UCSD-AML1 (cell line): ENCODE measurements at regions not wholly inside any gene's neighbourhood (a gene's known extent, or its start where the extent isn't known, plus 50 kb on each side); places are given as distances from the start of the nearest gene placed in this dataset.
"Not testable (repeated sequence)": the region's sequence is repeated elsewhere in the genome, so short reads cannot be mapped to it uniquely, and the experiment has no call there.

Experiments
- DNase-seq: peaks from one replicate; lab custom pipeline; 2025; ENCODE audit not compliant: unreplicated experiment; lab: John Stamatoyannopoulos, UW

DNA sequence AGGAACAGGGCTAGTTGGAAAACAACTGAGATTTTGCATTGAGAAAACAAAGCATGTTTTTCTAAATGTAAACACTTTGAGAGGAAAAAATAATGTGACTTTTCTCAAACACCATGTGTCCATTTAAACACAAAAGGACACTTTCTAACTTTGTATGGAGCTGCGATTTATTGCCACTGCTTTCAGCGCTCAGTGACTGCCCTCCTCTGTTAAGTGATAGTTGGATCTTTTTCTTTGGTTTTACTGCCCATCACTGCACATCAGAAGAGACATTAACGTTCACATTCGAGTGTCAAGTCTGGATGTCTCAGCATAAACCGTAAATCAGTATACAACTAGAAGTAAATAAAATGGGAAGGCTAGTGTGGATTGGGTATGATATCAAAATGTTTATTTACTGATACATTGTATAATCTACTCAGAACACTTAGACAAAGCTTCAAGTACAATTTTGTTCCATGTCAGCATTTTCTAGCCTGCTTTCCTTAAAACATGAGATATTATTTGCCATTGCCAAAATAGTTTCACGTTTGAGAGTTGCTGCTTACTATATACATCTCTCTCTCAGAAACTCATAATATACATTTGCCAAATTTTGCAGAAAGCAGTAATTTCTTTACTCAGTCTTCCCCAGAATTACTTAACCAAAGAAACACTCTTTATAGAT is 237.6 kb downstream of the IKZF2 start:
- DNase-seq = no peak

DNA sequence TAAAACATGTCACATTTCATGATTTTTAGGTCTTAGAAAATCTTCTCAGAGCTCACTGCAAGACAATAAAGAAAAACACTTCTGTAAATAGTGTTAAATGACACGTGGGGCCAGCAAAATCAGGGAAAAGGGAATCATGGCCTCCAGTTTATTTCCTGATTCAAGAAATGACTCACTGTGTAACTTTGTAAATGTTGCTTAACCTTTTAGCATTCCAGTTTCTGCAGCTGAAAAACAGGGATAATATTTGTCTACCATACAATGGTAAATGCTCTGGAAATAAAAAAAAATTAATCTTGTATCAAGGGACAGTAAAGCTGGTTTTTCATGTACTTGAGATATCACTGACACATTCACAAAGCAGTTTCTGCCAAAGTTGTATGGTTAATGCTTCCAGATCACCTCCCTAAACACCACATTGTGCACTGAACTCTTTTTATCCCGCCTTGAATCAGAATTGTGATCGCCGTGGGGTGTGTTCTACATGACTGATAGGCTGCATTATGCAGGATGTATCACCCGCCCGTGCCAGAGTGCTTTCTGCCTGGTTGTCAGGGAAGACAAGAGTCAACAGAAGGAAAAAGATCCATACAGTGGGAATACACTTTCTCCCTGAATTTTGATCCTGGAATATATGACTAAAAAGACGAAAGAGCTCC is 238.8 kb downstream of the IKZF2 start:
- DNase-seq = no peak

DNA sequence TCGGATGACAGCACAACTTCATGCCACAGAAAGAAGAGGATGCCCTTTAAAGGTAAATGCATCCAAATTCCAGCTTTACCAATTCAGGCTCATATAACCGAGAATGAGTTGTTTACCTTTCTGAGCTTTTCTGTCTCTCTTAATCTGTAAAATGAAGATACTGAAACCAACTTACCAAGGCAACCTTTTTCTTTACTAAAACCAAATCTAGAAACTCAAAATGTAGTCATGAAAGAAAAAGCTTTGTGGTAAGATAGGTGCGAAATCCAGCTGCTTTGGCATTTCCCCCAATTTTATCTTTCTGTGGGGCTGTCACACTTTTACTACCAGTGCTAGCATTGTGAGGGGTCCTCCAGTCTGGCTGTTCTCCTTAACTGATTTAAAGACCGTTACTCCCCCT is 240.4 kb downstream of the IKZF2 start:
- DNase-seq = no peak

DNA sequence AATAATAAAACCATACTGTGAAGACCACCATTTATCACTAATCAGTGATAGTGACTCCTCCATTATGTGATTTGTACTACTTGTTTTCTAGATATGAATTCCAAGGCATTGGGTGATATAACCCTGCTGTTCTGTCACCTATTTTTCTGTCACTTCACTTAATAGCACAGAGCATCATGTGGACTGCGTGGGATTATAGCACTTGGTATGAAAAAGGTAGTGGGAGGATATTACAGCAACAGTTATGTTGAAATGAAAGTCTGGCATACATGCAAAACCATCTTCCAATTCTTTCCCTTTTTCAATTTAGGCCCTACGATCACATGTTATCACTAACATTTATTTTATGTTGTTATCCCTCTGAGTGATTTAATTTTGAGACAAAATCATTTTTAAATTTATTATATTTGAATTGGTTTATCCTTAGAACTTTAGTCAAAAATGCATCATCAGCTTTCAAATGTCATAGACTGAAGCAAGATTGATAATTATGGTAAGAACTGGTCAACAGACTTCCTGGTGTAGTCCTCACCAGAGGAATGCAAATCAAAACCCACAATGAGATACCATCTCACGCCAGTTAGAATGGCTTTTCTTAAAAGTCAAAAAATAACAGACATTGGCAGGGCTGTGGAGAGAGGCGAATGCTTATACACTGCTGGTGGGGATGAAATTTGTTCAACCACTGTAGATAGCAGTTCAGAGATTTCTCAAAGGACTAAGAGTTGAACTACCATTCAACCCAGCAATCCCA is 242.6 kb downstream of the IKZF2 start:
- no peak for DNase-seq

DNA sequence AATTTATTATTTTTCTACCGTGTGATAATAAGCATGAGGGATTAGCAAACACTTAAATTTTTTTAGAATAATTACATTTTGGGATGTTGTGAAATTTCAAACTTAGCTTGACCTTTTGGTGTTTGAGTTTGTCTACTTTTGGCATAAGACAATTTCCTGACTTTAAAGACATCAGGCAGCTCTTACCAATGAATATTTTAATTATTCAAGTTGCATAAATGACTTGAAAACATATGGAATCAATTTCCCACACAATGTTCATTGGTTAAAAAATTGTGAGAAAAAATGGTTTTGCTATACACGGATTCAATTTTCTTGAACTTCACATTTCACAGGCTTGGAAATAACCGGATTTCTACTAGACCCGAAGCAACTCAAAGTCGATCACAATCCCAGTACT is 243.4 kb downstream of the IKZF2 start:
- no peak for DNase-seq

DNA sequence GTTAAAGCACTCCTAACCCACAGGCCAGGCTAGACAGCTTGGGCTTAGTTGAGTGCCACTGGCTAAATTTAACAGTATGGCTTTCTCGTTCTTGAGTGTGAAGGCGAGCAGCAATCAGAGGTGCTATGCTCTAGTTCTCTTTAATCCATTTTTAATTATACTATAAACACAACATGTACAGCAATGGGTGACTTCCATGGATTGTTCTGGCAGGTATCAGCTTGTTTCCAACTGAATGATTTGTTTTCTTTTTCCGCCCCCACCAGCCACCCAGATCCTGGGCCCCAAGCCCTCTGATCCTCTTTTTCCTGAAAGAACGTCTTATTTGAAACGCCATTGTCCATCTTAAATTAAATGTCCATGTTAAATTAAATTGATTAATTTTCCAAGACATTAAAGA is 244.8 kb downstream of the IKZF2 start:
- no peak for DNase-seq

DNA sequence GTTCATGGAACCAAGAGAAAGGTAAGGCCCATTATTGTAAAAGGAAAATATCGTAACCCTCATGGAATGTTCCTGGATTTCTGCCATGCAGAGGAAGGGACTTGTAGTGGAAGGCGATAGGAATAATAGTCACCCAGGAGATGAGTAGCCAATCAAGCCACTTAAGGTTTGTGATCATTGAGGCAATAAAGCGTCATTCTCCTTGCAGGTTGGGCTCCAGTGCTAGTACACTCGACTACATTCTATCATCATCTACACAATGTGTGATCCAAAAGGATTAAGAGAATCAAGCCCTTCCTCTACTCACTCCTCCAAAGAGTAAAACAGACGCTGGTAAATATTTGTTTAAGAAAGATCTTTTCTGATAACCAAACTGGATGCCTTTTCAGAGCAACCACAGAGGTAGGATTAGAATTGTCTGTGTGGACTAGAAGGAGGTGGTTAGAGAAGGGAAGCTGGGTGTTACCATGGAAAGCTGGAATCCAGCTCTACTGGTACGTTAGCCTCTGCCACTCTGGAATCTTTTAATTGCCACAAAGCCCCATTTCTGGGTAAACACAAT is 245.7 kb downstream of the IKZF2 start:
- no peak for DNase-seq

DNA sequence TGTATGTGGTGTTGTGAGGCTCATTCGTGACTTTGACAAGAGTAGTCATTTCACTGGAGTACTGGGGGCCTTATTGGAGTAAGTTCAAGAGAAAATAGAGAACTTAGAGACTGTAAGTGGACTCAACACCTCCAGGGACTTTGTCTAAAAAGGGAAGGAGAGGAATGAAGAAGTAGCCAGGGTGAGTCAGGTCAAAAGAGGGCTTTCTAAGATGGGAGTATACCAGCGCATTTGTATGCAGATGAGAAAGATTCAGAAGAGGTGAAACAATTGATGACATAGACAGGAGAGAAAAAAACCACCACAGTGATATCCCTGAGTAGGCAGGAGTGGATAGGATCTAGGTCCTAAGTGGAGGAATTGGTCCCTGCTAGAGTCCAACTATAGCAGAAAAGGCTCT is 246.8 kb downstream of the IKZF2 start:
- DNase-seq = no peak

DNA sequence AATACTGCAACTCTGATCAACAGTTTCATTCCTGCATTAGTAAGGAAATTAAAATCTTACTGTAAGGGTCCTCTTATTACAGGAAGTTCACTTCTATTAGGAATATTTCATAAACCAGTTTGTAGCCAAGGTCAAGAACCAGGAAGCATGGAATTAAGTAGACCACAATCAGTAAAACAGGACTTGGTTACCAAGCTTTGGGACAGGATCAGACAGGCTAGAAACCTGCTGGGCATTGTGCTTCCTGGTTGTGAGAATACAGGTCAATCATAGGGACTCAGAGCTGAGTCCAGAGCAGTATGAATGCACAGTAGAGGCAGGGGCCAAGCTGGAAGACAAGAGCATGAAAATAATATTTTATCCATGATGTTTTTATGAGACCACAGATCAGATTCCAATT is 248.0 kb downstream of the IKZF2 start:
- DNase-seq = no peak

DNA sequence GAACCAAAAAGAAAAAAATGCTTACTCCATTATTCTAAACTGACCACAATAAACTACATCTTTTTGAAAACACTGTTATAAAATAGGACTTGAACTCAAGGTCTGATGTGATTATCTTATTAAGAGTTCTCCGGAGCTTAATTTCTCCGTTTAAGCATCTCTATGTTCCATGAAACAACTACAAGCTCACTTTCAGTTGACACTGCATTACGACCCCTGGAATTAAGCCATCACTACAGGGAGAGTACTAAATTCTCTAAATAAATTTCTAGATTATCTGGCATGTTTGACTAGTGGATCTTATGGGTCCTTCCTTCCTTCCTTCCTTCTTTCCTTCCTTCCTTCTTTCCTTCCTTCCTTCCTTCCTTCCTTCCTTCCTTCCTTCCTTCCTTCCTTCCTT is 249.0 kb downstream of the IKZF2 start:
- DNase-seq = no peak

DNA sequence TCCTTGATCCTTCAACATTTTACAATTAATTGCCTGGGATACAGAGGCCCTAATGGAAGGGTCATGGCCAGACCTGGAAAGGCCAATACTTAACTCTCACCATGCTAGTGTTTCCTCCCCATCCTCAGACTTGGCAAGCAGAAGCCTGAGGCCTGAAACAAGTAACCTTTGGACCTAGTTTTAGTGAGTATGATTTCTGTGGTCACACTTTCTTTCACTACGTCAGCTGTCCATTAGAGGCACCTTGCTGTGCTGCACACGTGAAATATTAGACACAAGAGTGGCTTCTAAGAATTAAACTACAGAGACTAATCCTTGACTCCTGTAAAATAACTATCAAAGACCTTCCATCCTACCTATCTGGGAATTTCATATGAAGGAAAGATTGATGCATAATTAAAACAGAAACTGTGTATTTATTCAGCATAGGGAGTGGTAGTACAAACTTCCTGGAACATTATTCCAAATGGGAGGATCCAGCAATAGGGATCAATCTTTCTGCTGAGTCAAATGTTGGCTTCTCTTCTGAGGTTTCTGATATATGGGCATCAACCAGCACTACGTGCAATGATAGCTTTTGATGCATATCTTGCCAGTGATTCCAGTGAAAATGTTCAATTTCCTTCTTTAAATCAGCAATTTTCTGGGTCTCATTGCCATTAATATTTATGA is 249.7 kb downstream of the IKZF2 start:
- DNase-seq = no peak

DNA sequence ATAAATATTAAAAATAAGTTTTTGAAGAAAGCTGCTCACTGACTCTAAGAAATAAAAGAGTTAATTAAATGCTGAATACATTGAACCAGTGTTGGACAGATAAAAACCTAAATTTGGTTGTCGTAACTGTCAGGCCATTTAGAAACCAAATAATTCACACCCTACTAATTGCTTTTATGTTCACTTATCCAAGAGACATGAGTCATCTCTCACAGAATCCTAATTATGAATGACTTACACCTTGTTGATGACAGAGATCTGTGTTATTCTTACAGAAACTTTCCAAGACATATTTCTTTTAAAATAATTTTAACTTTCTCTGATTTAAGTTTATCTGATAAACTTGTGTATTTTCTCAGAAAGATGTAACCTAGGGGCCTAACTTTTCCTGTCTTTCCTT is 250.7 kb downstream of the IKZF2 start:
- DNase-seq = no peak

DNA sequence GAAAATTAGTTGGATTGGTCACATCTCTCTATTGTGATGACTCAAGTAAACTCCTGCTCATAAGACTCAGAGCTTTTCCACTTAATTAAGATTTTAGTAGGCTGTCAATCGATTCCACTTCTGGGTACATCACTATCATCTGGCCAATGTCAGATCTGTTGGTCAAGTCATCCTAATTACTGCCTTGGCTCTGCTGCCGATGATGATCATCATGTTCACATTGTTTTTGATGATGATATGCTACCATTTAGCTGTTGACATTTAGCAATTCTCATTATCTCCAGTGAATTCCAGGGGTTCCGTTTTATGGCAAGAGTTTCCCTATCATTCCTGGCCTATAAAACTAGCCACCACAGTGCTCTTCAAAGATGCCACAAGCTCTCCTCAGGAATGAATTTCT is 253.4 kb downstream of the IKZF2 start:
- no peak for DNase-seq

DNA sequence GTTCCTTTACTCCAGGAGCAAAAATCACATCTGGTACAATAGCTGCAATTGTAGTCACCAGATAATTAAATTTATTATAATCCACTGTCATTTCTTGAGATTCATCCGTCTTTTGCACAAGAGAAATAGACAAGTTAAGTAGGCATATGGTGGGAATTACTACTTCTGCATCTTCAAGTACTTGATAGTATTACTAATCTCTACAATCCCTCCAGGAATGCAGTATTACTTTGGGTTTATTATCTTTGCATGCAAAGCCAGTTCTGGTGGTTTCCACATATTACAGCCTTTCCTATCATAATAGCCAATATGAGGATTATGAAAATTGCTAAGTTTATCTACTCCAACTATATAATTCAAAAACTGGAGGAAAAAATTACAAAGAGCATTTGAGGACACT is 254.1 kb downstream of the IKZF2 start:
- no peak for DNase-seq

DNA sequence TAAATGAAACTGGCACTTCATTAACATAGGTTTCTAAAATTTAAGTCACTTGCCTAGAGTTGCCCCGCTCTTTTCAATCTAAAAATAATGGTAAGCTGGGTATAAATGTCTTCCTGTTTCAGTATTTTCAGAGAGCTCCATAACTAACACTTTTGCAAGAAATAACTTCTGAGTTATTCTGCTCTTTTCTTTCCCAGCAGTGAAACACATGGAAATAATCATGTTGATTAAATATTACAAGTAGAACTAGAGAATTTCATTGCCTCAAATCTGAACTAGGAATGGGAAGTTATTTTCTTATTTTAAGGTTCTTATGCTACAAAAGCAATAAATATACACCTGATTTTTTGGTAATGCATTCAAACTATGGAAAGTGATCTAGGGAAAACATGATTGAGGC is 257.4 kb downstream of the IKZF2 start:
- no peak for DNase-seq

DNA sequence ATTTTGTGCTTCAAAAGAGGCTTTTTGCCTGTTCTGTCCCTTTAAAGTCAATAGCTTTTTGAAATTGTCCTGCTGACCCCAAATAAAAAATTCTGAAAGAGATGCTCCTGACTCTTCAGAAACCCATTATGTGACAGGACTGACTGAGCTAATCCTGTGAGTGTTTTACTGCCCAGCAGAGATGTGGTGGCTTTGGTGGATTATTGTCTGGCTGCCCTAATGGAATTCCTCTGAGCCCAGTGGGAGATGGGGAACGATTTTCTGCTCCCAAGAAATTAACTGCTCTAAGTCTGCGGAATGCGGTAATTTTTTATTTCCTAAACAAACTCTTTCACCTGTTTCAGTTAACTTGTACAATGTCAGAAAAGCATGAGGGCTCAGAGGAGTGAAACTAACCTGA is 258.2 kb downstream of the IKZF2 start:
- no peak for DNase-seq

DNA sequence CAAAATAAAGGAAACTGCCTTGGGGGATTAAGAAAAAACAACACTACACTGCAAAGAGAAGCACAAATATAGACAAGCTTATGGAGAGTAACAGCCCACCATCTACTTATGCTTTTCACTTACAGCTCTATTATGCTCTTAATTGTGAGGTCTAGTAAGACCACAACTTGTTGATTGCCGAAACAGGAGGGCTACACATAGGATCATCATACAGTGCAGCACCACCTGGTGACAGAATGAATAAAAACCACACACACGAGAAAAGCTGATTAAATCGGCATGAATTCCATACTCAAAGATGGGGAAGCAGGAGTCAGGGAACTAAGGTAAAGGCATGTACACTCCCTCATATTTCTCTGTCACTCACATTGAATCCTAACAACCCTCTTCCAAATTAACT is 259.2 kb downstream of the IKZF2 start:
- no peak for DNase-seq

DNA sequence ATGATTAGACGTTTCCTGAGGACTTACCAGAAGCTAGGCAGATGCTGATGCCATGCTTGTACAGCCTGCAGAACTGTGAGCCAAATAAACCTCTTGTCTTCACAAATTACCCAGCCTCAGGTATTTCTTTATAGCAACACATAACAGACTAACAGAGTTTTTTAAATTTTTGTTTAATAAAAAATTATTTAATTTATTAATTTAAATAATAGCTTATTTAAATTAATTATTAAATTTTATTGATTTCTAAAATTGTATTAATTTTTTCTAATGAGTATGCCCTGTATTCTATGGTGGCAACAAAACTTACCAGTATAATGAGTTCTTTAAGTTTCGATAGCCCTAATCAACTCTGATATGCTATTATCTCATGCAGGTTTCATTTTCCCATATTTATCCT is 259.8 kb downstream of the IKZF2 start:
- DNase-seq = no peak

DNA sequence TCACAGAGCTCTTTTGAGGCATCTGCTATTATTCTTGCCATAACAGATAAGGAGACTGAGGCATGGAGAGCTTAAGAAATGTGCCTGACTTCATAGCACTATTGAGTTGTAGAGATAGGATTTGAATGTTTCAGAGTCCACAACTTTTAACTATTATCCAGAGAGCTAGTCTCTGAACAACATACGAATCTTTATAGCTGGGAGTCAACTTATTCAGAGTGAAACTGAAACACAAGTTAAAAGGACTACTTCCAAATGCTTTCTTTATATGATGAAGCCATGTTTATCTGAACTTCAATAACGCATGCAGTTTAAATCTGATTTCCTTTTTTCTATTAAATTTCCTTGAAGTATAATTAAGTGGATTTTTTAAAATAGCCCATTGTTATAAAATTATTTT is 268.8 kb downstream of the IKZF2 start:
- no peak for DNase-seq

DNA sequence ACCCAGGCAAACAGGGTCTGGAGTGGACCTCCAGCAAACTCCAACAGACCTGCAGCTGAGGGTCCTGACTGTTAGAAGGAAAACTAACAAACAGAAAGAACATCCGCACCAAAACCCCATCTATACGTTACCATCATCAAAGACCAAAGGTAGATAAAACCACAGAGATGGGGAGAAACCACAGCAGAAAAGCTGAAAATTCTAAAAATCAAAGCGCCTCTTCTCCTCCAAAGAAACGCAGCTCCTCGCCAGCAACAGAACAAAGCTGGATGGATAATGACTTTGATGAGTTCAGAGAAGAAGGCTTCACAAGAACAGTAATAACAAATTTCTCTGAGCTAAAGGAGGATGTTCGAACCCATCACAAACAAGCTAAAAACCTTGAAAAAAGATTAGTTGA is 274.9 kb downstream of the IKZF2 start:
- DNase-seq = not testable (repeated sequence)

DNA sequence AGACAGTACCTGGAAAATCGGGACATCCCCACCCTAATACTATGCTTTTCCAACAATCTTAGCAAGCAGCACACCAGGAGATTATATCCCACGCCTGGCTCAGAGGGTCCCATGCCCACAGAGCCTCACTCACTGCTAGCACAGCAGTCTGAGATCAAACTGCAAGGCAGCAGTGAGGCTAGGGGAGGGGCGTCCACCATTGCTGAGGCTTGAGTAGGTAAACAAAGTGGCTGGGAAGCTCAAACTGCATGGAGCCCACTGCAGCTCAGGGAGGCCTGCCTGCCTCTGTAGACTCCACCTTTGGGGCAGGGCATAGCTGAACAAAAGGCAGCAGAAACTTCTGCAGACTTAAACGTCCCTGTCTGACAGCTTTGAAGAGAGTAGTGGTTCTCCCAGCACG is 275.5 kb downstream of the IKZF2 start:
- DNase-seq = not testable (repeated sequence)

DNA sequence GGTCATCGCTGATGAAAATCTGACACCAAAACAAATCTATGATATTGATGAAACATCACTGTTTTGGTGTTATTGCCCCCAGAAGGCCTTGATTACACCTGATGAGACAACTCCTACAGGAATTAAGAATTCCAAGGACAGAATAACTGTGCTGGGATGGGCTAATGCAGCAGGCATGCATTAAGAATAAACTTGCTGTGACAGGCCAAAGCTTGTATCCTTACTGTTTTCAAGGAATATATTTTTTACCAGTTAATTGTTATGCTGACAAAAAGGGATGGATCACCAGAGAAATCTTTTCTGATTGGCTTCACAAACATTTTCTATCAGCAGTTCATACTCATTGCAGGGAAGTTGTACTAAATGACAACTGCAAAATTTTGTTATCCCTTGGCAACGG is 278.2 kb downstream of the IKZF2 start:
- DNase-seq = no peak
